Esophagus (tissue), 2 donors: ENCODE measurements at regions not wholly inside any gene's neighbourhood (a gene's known extent, or its start where the extent isn't known, plus 50 kb on each side); places are given as distances from the start of the nearest gene placed in this dataset.
"Not testable (repeated sequence)": the region's sequence is repeated elsewhere in the genome, so short reads cannot be mapped to it uniquely, and the experiment has no call there.

ENCODE experiments used
- H3K27ac ChIP-seq, 2 donors: one replicate each; pipeline ENCODE4 v1.5.1; 2013; ENCODE audit warnings: low read depth in 2 of 2, mild to moderate bottlenecking in 2 of 2, inconsistent platforms in 1 of 2, low read length in 1 of 2, moderate library complexity in 1 of 2
- H3K27me3 ChIP-seq, 2 donors: one replicate each; pipeline ENCODE4 v1.6.1; 2013; ENCODE audit warnings: low read length in 2 of 2, control low read depth in 1 of 2, mild to moderate bottlenecking in 1 of 2; ENCODE audit not compliant: insufficient read depth in 2 of 2, control insufficient read depth in 1 of 2
- H3K36me3 ChIP-seq, 2 donors: one replicate each; pipeline ENCODE4 v1.6.1; 2013; ENCODE audit warnings: low read length in 1 of 2; ENCODE audit not compliant: control insufficient read depth in 2 of 2, insufficient read depth in 2 of 2
- H3K4me1 ChIP-seq, 2 donors: one replicate each; pipeline ENCODE4 v1.6.1; 2013; ENCODE audit warnings: low read length in 1 of 2; ENCODE audit not compliant: control insufficient read depth in 2 of 2, insufficient read depth in 2 of 2
- H3K4me3 ChIP-seq, 2 donors: one replicate each; pipeline ENCODE4 v1.5.1; 2013; ENCODE audit warnings: low read length in 2 of 2, mild to moderate bottlenecking in 2 of 2, low read depth in 1 of 2, moderate library complexity in 1 of 2
- H3K9me3 ChIP-seq, 2 donors: one replicate each; pipeline ENCODE4 v1.6.1; 2013; ENCODE audit warnings: mild to moderate bottlenecking in 2 of 2, low read depth in 1 of 2, low read length in 1 of 2, moderate library complexity in 1 of 2; ENCODE audit not compliant: control insufficient read depth in 2 of 2, insufficient read depth in 1 of 2
- WGBS, 2 donors: extraction: QIAGEN DNeasy Blood & Tissue Kit; methylation state at CpG; one replicate each; pipeline ENCODE4 v1.1.7; 2013; 5-methylcytosine and 5-hydroxymethylcytosine counted together
- donor health status: healthy with polysubstance abuse.
- donor health status: Bipolar disorder and iron deficiency.

DNA sequence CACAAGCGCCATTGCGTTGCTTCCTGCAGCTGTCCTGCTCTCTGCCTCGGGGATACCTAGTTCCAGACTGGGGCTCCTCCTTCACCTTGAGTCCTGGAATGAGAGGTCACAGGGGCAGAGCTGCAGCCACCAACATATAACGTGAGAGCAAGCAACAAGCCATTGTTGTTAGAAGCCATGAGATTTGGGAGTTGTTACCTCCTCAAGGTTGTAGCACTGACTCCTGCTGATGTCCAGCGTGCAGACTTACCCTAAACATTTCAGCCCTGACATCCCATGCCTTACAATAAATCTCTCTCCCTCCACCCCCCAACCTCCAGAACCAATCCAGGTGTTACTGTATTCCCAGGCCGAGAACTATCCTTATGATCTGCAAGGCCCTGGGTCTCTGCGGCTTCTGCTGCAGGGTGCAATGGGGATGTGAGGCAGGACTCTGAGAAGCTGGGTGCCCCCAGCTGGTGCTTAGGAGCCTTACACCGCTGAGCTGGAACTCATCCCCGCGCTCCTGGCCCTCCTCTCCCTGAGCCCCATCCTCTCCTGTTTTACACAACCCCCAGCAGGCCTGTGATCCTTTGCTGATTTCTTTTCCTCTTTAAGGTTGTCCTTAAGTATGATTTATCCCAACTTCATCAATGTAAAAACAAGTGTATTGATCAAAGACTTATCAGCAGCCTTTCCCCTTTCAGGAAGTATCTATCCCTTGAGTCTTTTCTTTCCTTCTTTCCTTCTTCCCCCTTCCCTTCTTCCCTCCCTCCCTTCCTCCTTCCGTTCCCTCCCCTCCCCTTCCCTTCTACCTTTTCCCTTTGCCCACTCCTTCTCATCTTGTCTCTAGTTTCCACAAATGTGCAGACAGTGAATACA is 84.2 kb upstream of the ABHD2 start:
- Histone ChIP-seq H3K4me1 (peaks cover 0 to 2% of the 10 kb centered on the region in 2 donors), H3K36me3 (no peaks in the 10 kb centered on the region), H3K27me3 (no peaks in the 10 kb centered on the region), H3K9me3 (no peaks in the 10 kb centered on the region), H3K27ac (no peak overlapping the region), H3K4me3 (no peak overlapping the region)
- 75 to 81% methylated on average over 11 of the region's 11 CpGs for WGBS, 2 donors

GRCh38 chr15:89004726-89005030 is 83.6 kb upstream of the ABHD2 start:
- no peaks in the 10 kb centered on the region for H3K9me3 ChIP-seq
- 92 to 94% methylated on average over 4 of the region's 4 CpGs for WGBS, 2 donors
- H3K4me3 ChIP-seq: no peak overlapping the region
- no peak overlapping the region for H3K27ac ChIP-seq
- H3K4me1 ChIP-seq: peaks cover 0 to 2% of the 10 kb centered on the region in 2 donors
- no peaks in the 10 kb centered on the region for H3K36me3 ChIP-seq
- no peaks in the 10 kb centered on the region for H3K27me3 ChIP-seq

- H3K4me1 ChIP-seq, H3K36me3 ChIP-seq, H3K4me3 ChIP-seq, H3K9me3 ChIP-seq, H3K27ac ChIP-seq, H3K27me3 ChIP-seq: not testable (repeated sequence)
- 70 to 76% methylated on average over 9 of the region's 9 CpGs for WGBS, 2 donors
Measured at GRCh38 chr15:89007527-89007926, 80.7 kb upstream of the ABHD2 start.

GRCh38 chr15:89007989-89008388 is 80.3 kb upstream of the ABHD2 start:
- peaks cover 0 to 2% of the 10 kb centered on the region in 2 donors for H3K4me1 ChIP-seq
- H3K9me3 ChIP-seq: no peaks in the 10 kb centered on the region
- H3K27me3 ChIP-seq: no peaks in the 10 kb centered on the region
- no peak overlapping the region for H3K27ac ChIP-seq
- H3K36me3 ChIP-seq: no peaks in the 10 kb centered on the region
- H3K4me3 ChIP-seq: no peak overlapping the region

GRCh38 chr15:89009080-89009479 is 79.2 kb upstream of the ABHD2 start:
- H3K4me3 ChIP-seq: no peak overlapping the region
- H3K9me3 ChIP-seq: no peaks in the 10 kb centered on the region
- H3K27me3 ChIP-seq: no peaks in the 10 kb centered on the region
- no peak overlapping the region for H3K27ac ChIP-seq
- H3K4me1 ChIP-seq: peaks cover 0 to 2% of the 10 kb centered on the region in 2 donors
- H3K36me3 ChIP-seq: no peaks in the 10 kb centered on the region
- 77 to 83% methylated on average over 6 of the region's 6 CpGs for WGBS, 2 donors

DNA sequence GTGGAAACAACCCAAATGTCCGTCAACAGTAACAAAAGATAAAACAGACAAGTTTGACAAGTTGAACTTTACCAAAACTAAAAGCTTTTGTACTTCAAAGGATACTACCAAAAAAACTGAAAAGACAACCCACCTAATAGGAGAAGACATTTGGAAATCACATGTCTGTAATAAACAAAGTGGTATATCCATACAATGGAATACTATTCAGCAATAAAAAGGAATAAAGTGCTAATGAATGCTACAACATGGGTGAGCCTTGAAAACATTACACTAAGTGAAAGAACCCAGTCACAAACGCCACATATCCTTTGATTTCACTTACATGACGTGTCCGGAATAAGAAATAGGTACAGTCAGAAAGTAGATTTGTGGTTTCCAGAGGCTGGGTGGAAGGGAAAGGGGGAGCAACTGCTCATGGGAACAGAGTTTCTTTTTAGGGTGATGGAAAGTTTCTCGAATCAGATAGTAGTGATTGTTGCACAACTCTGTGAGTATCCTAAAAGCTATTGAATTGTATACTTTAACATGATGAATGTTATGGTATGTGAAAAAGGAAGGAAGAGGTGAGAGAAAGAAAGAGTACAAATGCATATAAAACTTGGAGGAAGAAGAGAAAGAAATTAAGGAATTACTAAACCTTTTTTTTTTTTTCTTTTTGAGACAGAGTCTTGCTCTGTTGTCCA is 72.7 kb upstream of the ABHD2 start:
- Histone ChIP-seq H3K27ac (peak overlapping the region in 1 of 2 donors; percentile 29), H3K27me3 (no peaks in the 10 kb centered on the region), H3K4me3 (no peak overlapping the region), H3K36me3 (no peaks in the 10 kb centered on the region), H3K9me3 (no peaks in the 10 kb centered on the region), H3K4me1 (peaks cover 0 to 5% of the 10 kb centered on the region in 2 donors)
- 79 to 88% methylated on average over 5 of the region's 5 CpGs for WGBS, 2 donors

- Histone ChIP-seq H3K4me3 (no peak overlapping the region), H3K9me3 (no peaks in the 10 kb centered on the region), H3K4me1 (peaks cover 0 to 5% of the 10 kb centered on the region in 2 donors), H3K36me3 (no peaks in the 10 kb centered on the region), H3K27ac (peak overlapping the region; percentile 72 to 93), H3K27me3 (no peaks in the 10 kb centered on the region)
- 38 to 64% methylated on average over 10 of the region's 10 CpGs for WGBS, 2 donors
Measured at GRCh38 chr15:89016549-89017041, 71.7 kb upstream of the ABHD2 start.

- H3K4me1 ChIP-seq: peaks cover 0 to 9% of the 10 kb centered on the region in 2 donors
- peak overlapping the region in 1 of 2 donors; percentile 17 for H3K4me3 ChIP-seq
- peaks cover 0 to 3% of the 10 kb centered on the region in 2 donors for H3K9me3 ChIP-seq
- H3K36me3 ChIP-seq: no peaks in the 10 kb centered on the region
- WGBS, 2 donors: 2 to 5% methylated on average over 38 of the region's 38 CpGs
- no peaks in the 10 kb centered on the region for H3K27me3 ChIP-seq
- peak overlapping the region; percentile 57 to 82 for H3K27ac ChIP-seq
Measured at GRCh38 chr15:89017370-89018066, 70.7 kb upstream of the ABHD2 start.

DNA sequence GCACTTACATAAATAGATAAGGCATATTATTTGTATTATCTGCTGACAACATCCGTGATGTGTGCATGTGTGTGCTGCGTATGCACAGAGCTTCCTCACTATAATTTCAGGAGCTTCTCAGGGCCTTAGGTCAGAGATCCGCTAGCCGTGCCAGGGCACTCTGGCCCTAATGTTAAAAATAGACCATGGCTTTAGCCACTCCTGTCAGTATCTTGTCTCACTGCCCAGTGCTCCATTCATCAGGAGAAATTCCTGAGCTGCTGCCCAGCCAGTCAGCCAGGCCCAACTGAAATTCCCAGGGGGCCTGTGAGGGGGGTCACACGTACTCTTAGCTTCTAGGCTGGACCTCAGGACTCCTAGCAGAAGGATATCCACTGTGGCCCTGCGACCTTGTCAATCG is 70.0 kb upstream of the ABHD2 start:
- Histone ChIP-seq H3K9me3 (peaks cover 0 to 3% of the 10 kb centered on the region in 2 donors), H3K27me3 (no peaks in the 10 kb centered on the region), H3K27ac (peak overlapping the region; percentile 47 to 57), H3K36me3 (no peaks in the 10 kb centered on the region), H3K4me3 (no peak overlapping the region), H3K4me1 (peaks cover 0 to 10% of the 10 kb centered on the region in 2 donors)
- 61 to 64% methylated on average over 7 of the region's 7 CpGs for WGBS, 2 donors
